ENCODE measurements at regions not wholly inside any gene's neighbourhood (a gene's known extent, or its start where the extent isn't known, plus 50 kb on each side); places are given as distances from the start of the nearest gene placed in this dataset.
"Not testable (repeated sequence)": the region's sequence is repeated elsewhere in the genome, so short reads cannot be mapped to it uniquely, and the experiment has no call there.

DNA sequence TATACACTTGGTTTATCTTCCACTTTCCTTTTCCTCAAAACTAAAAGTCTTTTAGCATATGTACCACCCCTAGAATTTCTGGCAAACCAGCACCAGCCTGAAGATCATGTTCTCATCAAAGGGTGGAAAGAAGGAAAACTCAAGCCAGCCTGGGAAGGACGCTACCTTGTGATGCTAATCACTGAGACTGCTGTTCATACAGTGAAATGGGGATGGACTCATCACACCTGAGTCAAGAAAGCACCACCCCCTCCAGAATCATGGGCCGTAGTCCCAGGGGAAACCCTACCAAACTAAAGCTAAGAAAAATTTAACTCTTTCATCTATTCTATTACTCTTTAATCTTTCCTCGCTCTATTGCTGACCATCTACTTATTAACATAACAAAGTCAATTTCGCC is 595.9 kb upstream of the AADAT start:
- not testable (repeated sequence) for H3K27me3 ChIP-seq (ENCODE audit: insufficient read depth, low read length); H3K4me3 ChIP-seq (ENCODE audit: low read length); H3K36me3 ChIP-seq (ENCODE audit: insufficient read depth, low read depth, low read length); H3K27ac ChIP-seq (ENCODE audit: low read length); H3K9me3 ChIP-seq (ENCODE audit: insufficient read depth, low read depth, low read length); H3K9ac ChIP-seq (ENCODE audit: low read depth, low read length)
- H3K4me1 ChIP-seq (ENCODE audit: insufficient read depth, low read length), result peaks cover 18% of the 10 kb centered on the region; the same call in 1 of the 2 replicates

DNA sequence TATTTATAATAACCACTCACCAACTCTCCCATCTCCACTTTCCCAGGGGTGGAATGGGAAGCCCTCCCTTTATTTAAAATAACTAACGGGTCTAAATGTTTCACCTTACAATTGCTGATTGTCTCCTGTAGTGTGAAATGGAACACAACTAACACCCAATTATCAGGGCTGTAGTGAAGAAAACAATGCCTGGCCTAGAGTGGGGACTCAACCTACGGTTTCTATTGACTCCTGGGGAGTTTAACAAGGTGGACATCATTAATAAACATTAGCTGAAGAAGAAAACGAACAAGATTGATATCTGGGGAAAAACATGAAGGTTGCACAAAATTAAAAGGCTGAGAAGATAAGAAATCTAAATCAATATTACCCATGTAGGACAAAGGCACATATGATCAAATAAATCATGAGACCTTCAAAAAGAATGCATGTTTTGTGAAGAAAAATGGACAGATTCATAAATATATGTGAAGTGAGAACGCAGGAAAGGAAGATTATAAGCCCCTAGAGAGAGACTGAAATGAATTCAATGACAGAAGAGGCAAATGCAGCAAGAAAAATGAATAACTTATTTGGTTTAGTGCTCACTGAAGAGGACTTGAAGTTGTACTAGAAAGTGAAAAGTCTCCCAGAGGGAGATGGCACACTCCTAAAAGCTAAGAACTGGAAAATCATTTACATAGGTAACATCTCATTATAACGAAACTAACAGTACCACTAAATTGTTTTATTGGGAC is 593.0 kb upstream of the AADAT start:
- H3K4me1 ChIP-seq (ENCODE audit: insufficient read depth, low read length), result peaks cover 18% of the 10 kb centered on the region; the same call in 1 of the 2 replicates
- H3K27me3 ChIP-seq (ENCODE audit: insufficient read depth, low read length), result no peaks in the 10 kb centered on the region
- H3K9me3 ChIP-seq (ENCODE audit: insufficient read depth, low read depth, low read length), result no peaks in the 10 kb centered on the region
- peak overlapping the region; percentile 7; the same call in 1 of the 2 replicates for H3K9ac ChIP-seq (ENCODE audit: low read depth, low read length)
- peak overlapping the region; percentile 1; the same call in 1 of the 2 replicates for H3K4me3 ChIP-seq (ENCODE audit: low read length)
- H3K36me3 ChIP-seq (ENCODE audit: insufficient read depth, low read depth, low read length), result no peaks in the 10 kb centered on the region
- H3K27ac ChIP-seq (ENCODE audit: low read length), result peak overlapping the region; percentile 4

DNA sequence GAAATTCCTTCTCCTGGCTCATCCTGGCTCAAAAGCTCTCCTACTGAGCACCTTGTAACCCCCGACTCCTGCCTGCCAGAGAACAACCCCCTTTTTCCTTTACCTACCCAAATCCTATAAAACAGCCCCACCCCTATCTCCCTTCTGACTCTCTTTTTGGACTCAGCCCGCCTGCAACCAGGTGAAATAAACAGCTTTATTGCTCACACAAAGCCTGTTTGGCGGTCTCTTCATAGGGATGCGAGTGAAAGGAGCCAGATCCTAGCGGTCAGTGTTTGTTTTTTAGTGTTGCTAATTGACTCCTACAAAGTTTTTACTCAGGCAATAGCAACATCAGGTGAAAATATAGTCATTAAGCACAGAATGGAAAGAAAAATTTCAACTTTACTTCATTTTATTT is 592.3 kb upstream of the AADAT start:
- H3K9ac ChIP-seq (ENCODE audit: low read depth, low read length), result peak overlapping the region; percentile 7; the same call in 1 of the 2 replicates
- H3K4me3 ChIP-seq (ENCODE audit: low read length), result peak overlapping the region; percentile 1; the same call in 1 of the 2 replicates
- H3K36me3 ChIP-seq (ENCODE audit: insufficient read depth, low read depth, low read length); H3K27ac ChIP-seq (ENCODE audit: low read length); H3K27me3 ChIP-seq (ENCODE audit: insufficient read depth, low read length); H3K9me3 ChIP-seq (ENCODE audit: insufficient read depth, low read depth, low read length): not testable (repeated sequence)
- peaks cover 18% of the 10 kb centered on the region; the same call in 1 of the 2 replicates for H3K4me1 ChIP-seq (ENCODE audit: insufficient read depth, low read length)

DNA sequence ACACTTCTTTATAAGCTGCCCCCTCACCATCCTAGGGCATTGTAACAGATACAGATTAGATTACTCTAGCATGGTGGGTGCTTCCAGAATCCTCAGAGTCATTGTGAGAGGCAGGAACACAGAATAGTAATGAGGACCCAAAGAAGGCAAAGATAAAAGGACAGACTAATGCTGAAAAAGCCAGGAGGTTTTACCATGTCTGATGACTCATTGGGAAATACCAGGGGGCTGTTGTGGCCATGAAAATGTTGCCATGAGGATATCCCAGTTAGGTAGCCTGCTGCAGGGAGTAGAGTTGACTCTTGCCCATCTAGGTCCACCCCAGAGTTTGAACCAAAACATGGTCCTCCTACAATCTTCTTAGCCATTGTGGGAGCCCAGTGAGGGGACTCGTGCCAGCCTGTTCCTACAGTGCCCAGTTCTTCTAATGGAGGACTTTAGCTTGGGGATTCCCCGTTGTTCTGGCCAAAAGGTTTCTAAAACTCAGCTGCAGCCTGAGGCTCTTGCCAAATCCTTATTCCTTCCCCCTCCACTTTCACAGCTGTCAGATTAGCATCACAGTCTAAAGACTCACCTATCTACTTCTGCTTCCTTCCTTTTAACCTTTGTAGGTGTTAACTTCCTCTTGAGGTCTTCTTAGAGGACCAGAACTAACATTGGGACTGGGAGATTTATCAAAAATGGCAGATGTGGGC is 586.0 kb upstream of the AADAT start:
- H3K4me3 ChIP-seq (ENCODE audit: low read length), result no peak overlapping the region
- no peaks in the 10 kb centered on the region for H3K9me3 ChIP-seq (ENCODE audit: insufficient read depth, low read depth, low read length)

DNA sequence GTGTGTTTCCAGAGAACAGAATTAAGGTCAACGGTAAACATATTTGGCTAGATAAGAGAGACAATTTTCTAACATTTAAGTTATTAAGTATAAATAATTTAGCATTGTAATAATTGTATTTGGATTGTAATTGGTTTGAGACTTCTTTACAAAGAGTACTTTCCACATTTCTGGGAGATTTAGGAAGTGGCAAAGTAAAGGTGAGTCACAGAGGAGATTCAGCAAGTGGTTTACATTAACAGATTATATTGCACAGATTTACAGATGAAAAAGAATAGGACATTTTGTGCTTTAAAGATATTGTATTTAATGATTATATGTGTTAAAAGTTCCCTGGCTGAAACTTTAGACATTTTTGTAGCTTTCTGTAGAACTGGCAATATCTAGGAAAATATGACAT is 584.4 kb upstream of the AADAT start:
- no peak overlapping the region for H3K27ac ChIP-seq (ENCODE audit: low read length)
- H3K4me1 ChIP-seq (ENCODE audit: insufficient read depth, low read length), result no peaks in the 10 kb centered on the region
- no peak overlapping the region for H3K9ac ChIP-seq (ENCODE audit: low read depth, low read length)
- H3K36me3 ChIP-seq (ENCODE audit: insufficient read depth, low read depth, low read length), result no peaks in the 10 kb centered on the region
- no peaks in the 10 kb centered on the region for H3K9me3 ChIP-seq (ENCODE audit: insufficient read depth, low read depth, low read length)
- no peaks in the 10 kb centered on the region for H3K27me3 ChIP-seq (ENCODE audit: insufficient read depth, low read length)
- no peak overlapping the region for H3K4me3 ChIP-seq (ENCODE audit: low read length)

More for the DNA sequence above, 586.0 kb upstream of the AADAT start:
- Histone ChIP-seq H3K36me3 (ENCODE audit: insufficient read depth, low read depth, low read length) (no peaks in the 10 kb centered on the region), H3K27ac (ENCODE audit: low read length) (no peak overlapping the region), H3K27me3 (ENCODE audit: insufficient read depth, low read length) (no peaks in the 10 kb centered on the region), H3K9ac (ENCODE audit: low read depth, low read length) (no peak overlapping the region), H3K4me1 (ENCODE audit: insufficient read depth, low read length) (no peaks in the 10 kb centered on the region)

DNA sequence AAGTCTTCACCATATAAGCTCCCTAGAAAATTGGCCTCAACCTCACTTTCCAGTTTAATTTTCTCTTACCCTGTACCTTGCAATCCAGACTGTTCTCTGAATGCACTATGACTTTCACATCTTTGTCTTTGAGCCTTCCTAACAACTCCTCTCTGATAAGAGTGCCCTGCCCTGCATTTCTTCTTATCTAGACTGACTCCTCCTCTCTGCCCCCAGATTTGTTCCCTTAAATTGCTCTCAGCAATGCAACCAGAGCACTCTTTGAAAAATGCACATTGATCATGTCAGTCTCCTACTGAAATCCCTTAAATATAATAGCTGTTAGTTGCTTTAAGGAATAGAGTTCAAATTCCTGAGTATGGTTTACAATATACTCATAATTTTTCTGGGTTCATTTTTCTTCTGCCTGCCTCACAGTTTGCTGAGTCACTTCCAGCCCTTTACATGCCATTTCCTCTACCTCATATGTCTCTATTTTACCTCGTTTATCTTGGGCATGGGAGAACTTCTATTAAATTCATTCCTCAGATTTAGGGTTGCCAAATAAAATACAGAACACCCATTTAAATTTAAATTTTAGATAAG is 582.7 kb upstream of the AADAT start:
- Histone ChIP-seq H3K36me3 (ENCODE audit: insufficient read depth, low read depth, low read length) (no peaks in the 10 kb centered on the region), H3K4me3 (ENCODE audit: low read length) (no peak overlapping the region), H3K4me1 (ENCODE audit: insufficient read depth, low read length) (no peaks in the 10 kb centered on the region), H3K27me3 (ENCODE audit: insufficient read depth, low read length) (no peaks in the 10 kb centered on the region), H3K9ac (ENCODE audit: low read depth, low read length) (no peak overlapping the region), H3K9me3 (ENCODE audit: insufficient read depth, low read depth, low read length) (no peaks in the 10 kb centered on the region), H3K27ac (ENCODE audit: low read length) (no peak overlapping the region)

DNA sequence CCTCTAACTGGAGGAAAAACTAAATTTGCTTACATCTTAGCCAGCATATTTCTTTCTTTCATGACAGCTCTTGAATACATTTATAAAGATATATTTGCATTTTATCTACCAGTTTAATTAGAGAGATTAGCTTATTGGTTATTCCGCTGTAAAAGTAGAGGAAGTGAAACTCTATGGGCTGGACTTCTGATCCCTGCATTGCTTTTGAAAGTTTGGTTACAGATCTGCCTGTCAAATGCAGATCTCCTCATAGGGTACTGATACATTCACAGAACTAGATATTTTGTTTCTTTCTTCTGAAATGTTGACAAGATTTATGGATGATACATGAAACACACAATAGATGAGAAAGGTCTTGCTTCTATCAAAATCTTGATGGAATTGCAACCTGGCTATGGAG is 581.4 kb upstream of the AADAT start:
- Histone ChIP-seq H3K27me3 (ENCODE audit: insufficient read depth, low read length) (no peaks in the 10 kb centered on the region), H3K4me3 (ENCODE audit: low read length) (no peak overlapping the region), H3K9me3 (ENCODE audit: insufficient read depth, low read depth, low read length) (no peaks in the 10 kb centered on the region), H3K9ac (ENCODE audit: low read depth, low read length) (no peak overlapping the region), H3K27ac (ENCODE audit: low read length) (no peak overlapping the region), H3K4me1 (ENCODE audit: insufficient read depth, low read length) (no peaks in the 10 kb centered on the region), H3K36me3 (ENCODE audit: insufficient read depth, low read depth, low read length) (no peaks in the 10 kb centered on the region)

DNA sequence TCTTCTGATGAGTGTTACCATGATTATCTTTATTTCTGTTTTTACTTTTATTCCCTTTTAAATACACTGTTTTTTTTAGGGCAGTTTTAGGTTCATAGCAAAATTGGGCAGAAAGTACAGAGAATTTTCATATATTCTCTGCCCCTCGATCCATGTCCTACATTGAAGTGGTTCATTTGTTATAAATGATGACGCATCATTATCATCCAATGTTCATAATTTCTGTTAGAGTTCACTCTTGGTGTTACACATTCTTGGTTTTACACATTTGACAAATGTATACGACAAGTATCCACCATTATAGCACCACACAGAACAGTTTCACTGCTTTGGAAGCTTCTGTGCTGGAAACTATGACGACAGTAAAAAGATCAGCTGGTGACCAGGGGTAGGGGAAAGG is 578.1 kb upstream of the AADAT start:
- no peaks in the 10 kb centered on the region for H3K27me3 ChIP-seq (ENCODE audit: insufficient read depth, low read length)
- H3K36me3 ChIP-seq (ENCODE audit: insufficient read depth, low read depth, low read length), result no peaks in the 10 kb centered on the region
- no peak overlapping the region for H3K27ac ChIP-seq (ENCODE audit: low read length)
- H3K9ac ChIP-seq (ENCODE audit: low read depth, low read length), result no peak overlapping the region
- no peak overlapping the region for H3K4me3 ChIP-seq (ENCODE audit: low read length)
- no peaks in the 10 kb centered on the region for H3K4me1 ChIP-seq (ENCODE audit: insufficient read depth, low read length)
- H3K9me3 ChIP-seq (ENCODE audit: insufficient read depth, low read depth, low read length), result no peaks in the 10 kb centered on the region

DNA sequence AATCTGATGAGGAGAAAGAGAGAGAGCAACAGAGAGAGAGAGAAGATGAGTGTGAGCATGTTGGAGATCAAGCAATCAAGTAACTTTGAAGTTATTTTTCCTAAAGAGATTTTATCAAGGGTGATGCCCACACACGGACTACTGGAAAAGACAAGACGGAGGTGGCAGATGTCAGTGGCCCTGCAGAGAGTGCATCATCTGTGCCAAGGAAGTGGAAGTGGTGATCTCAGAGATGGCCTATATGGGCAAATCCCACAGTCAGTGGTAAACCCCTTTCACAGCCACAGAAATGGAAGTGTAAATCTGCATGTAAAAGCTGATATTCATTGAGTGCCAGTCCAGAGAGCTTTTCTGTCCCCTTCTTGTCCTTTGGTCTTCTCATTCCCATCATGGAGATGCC is 577.2 kb upstream of the AADAT start:
- H3K4me1 ChIP-seq (ENCODE audit: insufficient read depth, low read length), result no peaks in the 10 kb centered on the region
- H3K9ac ChIP-seq (ENCODE audit: low read depth, low read length), result no peak overlapping the region
- H3K27me3 ChIP-seq (ENCODE audit: insufficient read depth, low read length), result no peaks in the 10 kb centered on the region
- H3K27ac ChIP-seq (ENCODE audit: low read length), result no peak overlapping the region
- H3K4me3 ChIP-seq (ENCODE audit: low read length), result no peak overlapping the region
- H3K9me3 ChIP-seq (ENCODE audit: insufficient read depth, low read depth, low read length), result no peaks in the 10 kb centered on the region
- H3K36me3 ChIP-seq (ENCODE audit: insufficient read depth, low read depth, low read length), result no peaks in the 10 kb centered on the region

DNA sequence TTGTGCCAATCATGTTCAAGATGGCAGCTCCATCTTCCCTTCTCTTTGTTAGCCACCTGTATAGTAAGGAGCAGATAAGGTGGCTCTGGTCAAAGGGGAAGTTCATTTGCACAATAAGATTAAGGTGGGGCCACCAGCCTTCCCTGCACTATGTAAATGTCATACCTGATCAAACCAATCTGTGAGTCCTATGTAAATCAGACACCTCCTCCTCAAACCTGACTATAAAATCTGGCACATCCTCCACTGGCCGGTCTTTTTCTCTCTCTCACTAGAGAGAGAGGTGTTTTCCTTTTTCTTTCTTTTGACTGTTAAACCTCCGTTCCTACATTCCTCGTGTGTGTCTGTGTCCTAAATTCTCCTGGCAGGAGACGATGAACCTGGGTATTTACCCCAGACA is 572.5 kb upstream of the AADAT start:
- Histone ChIP-seq H3K4me1 (ENCODE audit: insufficient read depth, low read length) (no peaks in the 10 kb centered on the region), H3K9ac (ENCODE audit: low read depth, low read length) (no peak overlapping the region), H3K27ac (ENCODE audit: low read length) (no peak overlapping the region), H3K9me3 (ENCODE audit: insufficient read depth, low read depth, low read length) (no peaks in the 10 kb centered on the region), H3K36me3 (ENCODE audit: insufficient read depth, low read depth, low read length) (no peaks in the 10 kb centered on the region), H3K27me3 (ENCODE audit: insufficient read depth, low read length) (no peaks in the 10 kb centered on the region), H3K4me3 (ENCODE audit: low read length) (no peak overlapping the region)

DNA sequence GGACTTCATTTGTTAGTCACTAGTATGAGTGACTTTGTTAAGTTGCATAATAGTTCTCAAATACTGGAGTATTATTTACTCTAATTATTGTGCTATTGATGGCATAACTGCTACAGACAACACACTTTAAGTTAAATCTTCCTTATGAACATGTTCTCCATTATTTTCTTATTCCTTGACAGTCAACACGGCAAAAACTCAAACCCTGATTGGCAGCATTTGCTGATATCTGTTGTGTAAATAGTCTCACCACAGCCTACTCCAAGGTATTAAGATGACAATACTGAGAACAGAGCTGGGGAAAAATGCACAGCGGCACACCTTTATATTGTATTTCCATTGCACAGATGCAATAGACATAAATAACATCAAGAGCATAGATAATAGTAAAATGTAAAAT is 568.0 kb upstream of the AADAT start:
- Histone ChIP-seq H3K9me3 (ENCODE audit: insufficient read depth, low read depth, low read length) (no peaks in the 10 kb centered on the region), H3K27ac (ENCODE audit: low read length) (no peak overlapping the region), H3K4me1 (ENCODE audit: insufficient read depth, low read length) (no peaks in the 10 kb centered on the region), H3K36me3 (ENCODE audit: insufficient read depth, low read depth, low read length) (no peaks in the 10 kb centered on the region), H3K9ac (ENCODE audit: low read depth, low read length) (no peak overlapping the region), H3K4me3 (ENCODE audit: low read length) (no peak overlapping the region), H3K27me3 (ENCODE audit: insufficient read depth, low read length) (no peaks in the 10 kb centered on the region)

DNA sequence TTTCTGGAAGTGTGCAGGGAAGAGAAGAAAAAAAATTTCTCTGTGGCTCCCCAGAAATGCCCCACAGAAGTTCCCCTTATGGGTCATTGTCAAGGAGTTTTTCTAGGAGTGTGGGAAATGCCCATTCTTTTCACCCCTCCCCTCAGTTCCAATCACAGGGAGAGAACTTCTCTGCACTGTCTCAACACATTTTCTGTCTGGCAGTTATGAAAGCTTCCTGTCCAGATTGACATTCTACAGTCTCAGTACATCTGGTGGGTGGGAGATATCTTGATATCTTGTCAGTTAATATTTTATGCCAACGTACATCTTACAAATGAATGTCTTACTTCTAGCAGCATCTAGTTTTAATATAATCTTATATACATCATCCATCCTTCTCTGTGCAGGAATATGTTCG is 566.8 kb upstream of the AADAT start:
- Histone ChIP-seq H3K36me3 (ENCODE audit: insufficient read depth, low read depth, low read length) (no peaks in the 10 kb centered on the region), H3K9me3 (ENCODE audit: insufficient read depth, low read depth, low read length) (no peaks in the 10 kb centered on the region), H3K9ac (ENCODE audit: low read depth, low read length) (no peak overlapping the region), H3K4me1 (ENCODE audit: insufficient read depth, low read length) (no peaks in the 10 kb centered on the region), H3K4me3 (ENCODE audit: low read length) (no peak overlapping the region), H3K27ac (ENCODE audit: low read length) (no peak overlapping the region), H3K27me3 (ENCODE audit: insufficient read depth, low read length) (no peaks in the 10 kb centered on the region)

All from iPS-20b (cell line).